ENCODE measurements at regions not wholly inside any gene's neighbourhood (a gene's known extent, or its start where the extent isn't known, plus 50 kb on each side); places are given as distances from the start of the nearest gene placed in this dataset.

- TF ChIP-seq ESRRA (IDR thresholded peaks at IDR 0.05; ENCODE audit: borderline replicate concordance, low read length) (no peak), CTCF (IDR thresholded peaks at IDR 0.05) (no peak), JUNB (IDR thresholded peaks at IDR 0.05) (no peak), RAD21 (conservative IDR thresholded peaks at IDR 0.05 in 1 of 2, IDR thresholded peaks at IDR 0.05 in 1 of 2) (no peak), SREBF2 (IDR thresholded peaks at IDR 0.05) (no peak), EP300 (IDR thresholded peaks at IDR 0.05) (no peak), USF2 (IDR thresholded peaks at IDR 0.05) (no peak), PBX3 (IDR thresholded peaks at IDR 0.05) (no peak), HDAC2 (IDR thresholded peaks at IDR 0.05) (no peak), ZC3H11A (IDR thresholded peaks at IDR 0.05) (no peak), POLR2A (IDR thresholded peaks at IDR 0.05; ENCODE audit: low read length) (no peak), KDM1A (IDR thresholded peaks at IDR 0.05; ENCODE audit: low read depth) (no peak)
Observed at GRCh38 chr3:89576417-89576816, 469.0 kb downstream of the EPHA3 start.
